ENCODE measurements at regions not wholly inside any gene's neighbourhood (a gene's known extent, or its start where the extent isn't known, plus 50 kb on each side); places are given as distances from the start of the nearest gene placed in this dataset.

DNA sequence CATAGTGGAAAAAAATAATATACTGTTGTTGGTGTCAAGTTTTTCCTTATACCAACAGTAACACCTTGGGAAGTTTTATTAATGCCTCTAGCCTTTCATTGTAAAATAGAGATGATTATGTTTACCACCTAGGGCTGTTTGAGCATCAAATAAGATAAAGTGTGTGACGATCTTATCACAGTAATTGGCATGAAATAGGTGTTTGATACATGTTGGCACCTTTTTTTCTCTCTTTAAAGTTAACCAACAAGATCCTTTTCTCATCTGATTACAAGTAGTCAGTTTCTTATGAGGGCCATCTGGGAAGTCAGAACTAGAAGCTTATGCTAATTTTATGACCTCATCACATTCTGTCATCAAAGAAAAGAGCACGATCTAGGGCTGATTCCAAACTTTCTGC is 669.5 kb downstream of the CCSER2 start:
- Histone ChIP-seq H3K9me3 (no peaks in the 10 kb centered on the region), H3K4me1 (no peaks in the 10 kb centered on the region), H3K4me3 (no peak overlapping the region), H3K27ac (replicated peaks in 1 of 4) (no peak overlapping the region), H3K27me3 (no peaks in the 10 kb centered on the region), H3K36me3 (no peaks in the 10 kb centered on the region)
- 65% methylated on average over 2 of the region's 2 CpGs for WGBS
- no peak for DNase-seq (ENCODE audit: extremely low spot score)
- intact Hi-C loops (cut with DNase I), result no loop called here
- TF ChIP-seq POLR2A (IDR thresholded peaks at IDR 0.05; ENCODE audit: low read depth), result no peak
- no peak for TF ChIP-seq CTCF (IDR thresholded peaks at IDR 0.05)
- TF ChIP-seq EP300 (IDR thresholded peaks at IDR 0.05), result no peak
- TF ChIP-seq POLR2AphosphoS5 (IDR thresholded peaks at IDR 0.05), result no peak

GRCh38 chr10:84999929-85000328 is 671.5 kb downstream of the CCSER2 start:
- Histone ChIP-seq H3K9me3 (no peaks in the 10 kb centered on the region), H3K27me3 (no peaks in the 10 kb centered on the region), H3K36me3 (no peaks in the 10 kb centered on the region), H3K4me1 (no peaks in the 10 kb centered on the region), H3K27ac (replicated peaks in 1 of 4) (no peak overlapping the region), H3K4me3 (no peak overlapping the region)
- DNase-seq (ENCODE audit: extremely low spot score), result no peak
- 74% methylated on average over 4 of the region's 4 CpGs for WGBS
- intact Hi-C loops (cut with DNase I), result no loop called here
- TF ChIP-seq POLR2AphosphoS5 (IDR thresholded peaks at IDR 0.05), result no peak
- no peak for TF ChIP-seq EP300 (IDR thresholded peaks at IDR 0.05)
- no peak for TF ChIP-seq POLR2A (IDR thresholded peaks at IDR 0.05; ENCODE audit: low read depth)
- TF ChIP-seq CTCF (IDR thresholded peaks at IDR 0.05), result no peak

DNA sequence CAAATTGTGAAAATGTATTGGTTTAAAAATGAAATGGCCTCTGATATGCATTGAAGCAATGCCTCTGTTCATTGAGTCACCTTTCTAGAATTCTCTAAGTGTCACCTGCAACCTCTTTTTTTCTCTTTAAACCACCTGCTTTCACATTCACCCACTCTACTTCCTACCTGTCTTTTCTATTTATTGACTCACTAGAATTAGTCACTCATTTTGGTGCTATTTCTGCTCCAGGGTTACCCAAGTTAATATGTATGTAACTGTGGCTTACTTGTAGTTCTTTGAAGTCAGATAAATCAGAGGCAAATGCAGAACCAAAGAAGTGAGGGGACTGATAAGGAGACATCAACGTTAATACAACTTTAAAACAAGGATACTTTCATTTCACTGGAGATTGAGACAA is 674.7 kb downstream of the CCSER2 start:
- H3K36me3 ChIP-seq, result no peaks in the 10 kb centered on the region
- no peaks in the 10 kb centered on the region for H3K9me3 ChIP-seq
- H3K27me3 ChIP-seq, result no peaks in the 10 kb centered on the region
- H3K4me3 ChIP-seq, result no peak overlapping the region
- no peaks in the 10 kb centered on the region for H3K4me1 ChIP-seq
- no peak for DNase-seq (ENCODE audit: extremely low spot score)
- 57% methylated on average over 1 of the region's 1 CpG for WGBS
- intact Hi-C loops (cut with DNase I), result no loop called here
- no peak for TF ChIP-seq POLR2A (IDR thresholded peaks at IDR 0.05; ENCODE audit: low read depth)
- TF ChIP-seq POLR2AphosphoS5 (IDR thresholded peaks at IDR 0.05), result no peak
- TF ChIP-seq EP300 (IDR thresholded peaks at IDR 0.05), result no peak
- no peak for TF ChIP-seq CTCF (IDR thresholded peaks at IDR 0.05)
- no peak overlapping the region for H3K27ac ChIP-seq (replicated peaks in 1 of 4)

DNA sequence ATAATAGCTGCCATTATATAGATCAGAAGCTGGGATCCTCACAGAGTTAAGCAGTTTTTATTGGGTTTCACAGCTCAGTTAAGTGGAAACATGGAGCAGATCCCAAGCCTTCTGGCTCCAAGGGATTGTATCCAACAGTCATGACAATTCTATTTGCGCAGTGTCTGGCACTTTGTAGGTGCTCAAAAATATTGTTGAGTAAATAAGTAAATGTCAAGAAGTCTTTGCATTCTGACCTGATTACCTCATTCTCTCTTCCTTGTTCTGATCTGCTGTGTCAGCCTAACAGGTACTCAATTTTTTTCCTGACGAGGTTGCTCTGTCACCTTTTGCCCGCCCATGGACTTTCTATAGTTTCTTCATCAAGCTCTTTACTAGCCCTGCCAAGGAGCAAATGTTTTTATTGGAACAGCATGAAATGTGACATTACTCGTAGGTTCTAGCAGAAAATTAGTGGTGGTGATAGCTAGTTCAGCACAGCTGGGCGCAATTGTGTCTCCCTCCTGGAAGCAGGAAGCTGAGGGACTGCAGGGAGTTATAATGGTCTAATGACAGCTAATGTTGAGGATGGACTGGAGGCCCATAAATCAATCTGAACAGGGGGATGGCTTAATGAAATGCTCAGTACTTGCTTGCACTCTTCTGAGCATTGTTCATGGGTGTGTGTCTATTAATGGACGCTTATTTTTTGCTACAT is 680.2 kb downstream of the CCSER2 start:
- no peak overlapping the region for H3K4me3 ChIP-seq
- no peaks in the 10 kb centered on the region for H3K27me3 ChIP-seq
- no peaks in the 10 kb centered on the region for H3K36me3 ChIP-seq
- DNase-seq (ENCODE audit: extremely low spot score), result no peak
- 75% methylated on average over 6 of the region's 6 CpGs for WGBS
- H3K4me1 ChIP-seq, result no peaks in the 10 kb centered on the region
- H3K27ac ChIP-seq (replicated peaks in 1 of 4), result no peak overlapping the region
- TF ChIP-seq POLR2AphosphoS5 (IDR thresholded peaks at IDR 0.05) (no peak), EP300 (IDR thresholded peaks at IDR 0.05) (no peak), POLR2A (IDR thresholded peaks at IDR 0.05; ENCODE audit: low read depth) (no peak), CTCF (IDR thresholded peaks at IDR 0.05) (no peak)
- intact Hi-C loops (cut with DNase I), result no loop called here
- H3K9me3 ChIP-seq, result no peaks in the 10 kb centered on the region

GRCh38 chr10:85012305-85012704 is 683.9 kb downstream of the CCSER2 start:
- intact Hi-C loops (cut with DNase I), result no loop called here
- 83% methylated on average over 2 of the region's 2 CpGs for WGBS

More at GRCh38 chr10:85012305-85012704, 683.9 kb downstream of the CCSER2 start:
- no peak for DNase-seq (ENCODE audit: extremely low spot score)
- TF ChIP-seq EP300 (IDR thresholded peaks at IDR 0.05), result no peak
- TF ChIP-seq POLR2A (IDR thresholded peaks at IDR 0.05; ENCODE audit: low read depth), result no peak
- TF ChIP-seq POLR2AphosphoS5 (IDR thresholded peaks at IDR 0.05), result no peak
- no peak for TF ChIP-seq CTCF (IDR thresholded peaks at IDR 0.05)
- no peaks in the 10 kb centered on the region for H3K4me1 ChIP-seq
- no peaks in the 10 kb centered on the region for H3K9me3 ChIP-seq
- H3K27ac ChIP-seq (replicated peaks in 1 of 4), result no peak overlapping the region
- H3K36me3 ChIP-seq, result no peaks in the 10 kb centered on the region
- no peaks in the 10 kb centered on the region for H3K27me3 ChIP-seq
- no peak overlapping the region for H3K4me3 ChIP-seq
